ENCODE measurements at regions not wholly inside any gene's neighbourhood (a gene's known extent, or its start where the extent isn't known, plus 50 kb on each side); places are given as distances from the start of the nearest gene placed in this dataset.

GRCh38 chr16:73915140-73915539, 381.5 kb upstream of the PSMD7 start:
- TF ChIP-seq POLR2A (IDR thresholded peaks at IDR 0.05; ENCODE audit: low read length) (no peak), GATA1 (IDR thresholded peaks at IDR 0.05; ENCODE audit: low read depth, low read length) (no peak)
